Ishikawa (cell line): ENCODE measurements at regions not wholly inside any gene's neighbourhood (a gene's known extent, or its start where the extent isn't known, plus 50 kb on each side); places are given as distances from the start of the nearest gene placed in this dataset.

Source experiments
- CEBPB ChIP-seq: IDR thresholded peaks from 2 replicates; pipeline ENCODE4 v1.6.1; 2012
- EP300 ChIP-seq: IDR thresholded peaks from 2 replicates; pipeline ENCODE4 v1.6.1; 2012; ENCODE audit warnings: borderline replicate concordance
- RAD21 ChIP-seq: IDR thresholded peaks from 2 replicates; pipeline ENCODE4 v1.6.1; 2012; ENCODE audit warnings: low read depth

DNA sequence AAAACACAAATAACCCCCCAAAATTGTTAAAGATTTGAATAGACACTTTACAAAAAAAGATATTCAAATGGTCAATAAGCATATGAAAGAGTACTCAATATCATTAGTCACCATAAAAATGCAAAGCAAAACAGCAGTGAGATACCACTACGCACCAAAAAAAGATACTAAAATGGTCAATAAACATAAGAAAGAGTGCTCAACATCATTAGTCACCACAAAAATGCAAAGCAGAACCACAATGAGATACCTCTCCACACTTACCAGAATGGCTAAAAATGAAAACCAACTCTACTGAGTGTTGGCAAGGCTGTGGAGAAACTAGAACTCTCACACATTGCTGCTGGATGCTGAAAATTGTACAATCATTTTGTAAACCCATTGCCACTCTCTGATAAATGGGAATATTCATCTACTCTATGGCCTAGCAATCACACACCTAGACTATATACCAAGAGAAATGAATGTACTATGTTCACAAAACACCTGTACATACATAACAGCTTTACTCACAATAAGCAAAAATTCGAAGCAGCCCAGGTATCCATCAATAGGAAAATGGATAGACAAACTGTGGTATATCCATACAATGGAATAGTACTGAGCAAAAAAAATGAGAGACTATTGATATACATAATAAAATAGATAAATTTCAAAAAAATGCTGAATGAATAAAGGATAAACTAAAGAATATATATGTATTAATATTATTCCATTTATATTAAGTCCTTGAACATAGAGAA lies 205.0 kb upstream of the DAPK1 start:
- TF ChIP-seq CEBPB (no peak), RAD21 (no peak), EP300 (no peak)
